Esophagus (tissue), 2 donors: ENCODE measurements at regions not wholly inside any gene's neighbourhood (a gene's known extent, or its start where the extent isn't known, plus 50 kb on each side); places are given as distances from the start of the nearest gene placed in this dataset.

Source experiments
- H3K27ac ChIP-seq, 2 donors: one replicate each; pipeline ENCODE4 v1.5.1; 2013; ENCODE audit warnings: low read depth in 2 of 2, mild to moderate bottlenecking in 2 of 2, inconsistent platforms in 1 of 2, low read length in 1 of 2, moderate library complexity in 1 of 2
- H3K27me3 ChIP-seq, 2 donors: one replicate each; pipeline ENCODE4 v1.6.1; 2013; ENCODE audit warnings: low read length in 2 of 2, control low read depth in 1 of 2, mild to moderate bottlenecking in 1 of 2; ENCODE audit not compliant: insufficient read depth in 2 of 2, control insufficient read depth in 1 of 2
- H3K36me3 ChIP-seq, 2 donors: one replicate each; pipeline ENCODE4 v1.6.1; 2013; ENCODE audit warnings: low read length in 1 of 2; ENCODE audit not compliant: control insufficient read depth in 2 of 2, insufficient read depth in 2 of 2
- H3K4me1 ChIP-seq, 2 donors: one replicate each; pipeline ENCODE4 v1.6.1; 2013; ENCODE audit warnings: low read length in 1 of 2; ENCODE audit not compliant: control insufficient read depth in 2 of 2, insufficient read depth in 2 of 2
- H3K4me3 ChIP-seq, 2 donors: one replicate each; pipeline ENCODE4 v1.5.1; 2013; ENCODE audit warnings: low read length in 2 of 2, mild to moderate bottlenecking in 2 of 2, low read depth in 1 of 2, moderate library complexity in 1 of 2
- H3K9me3 ChIP-seq, 2 donors: one replicate each; pipeline ENCODE4 v1.6.1; 2013; ENCODE audit warnings: mild to moderate bottlenecking in 2 of 2, low read depth in 1 of 2, low read length in 1 of 2, moderate library complexity in 1 of 2; ENCODE audit not compliant: control insufficient read depth in 2 of 2, insufficient read depth in 1 of 2
- WGBS, 2 donors: extraction: QIAGEN DNeasy Blood & Tissue Kit; methylation state at CpG; one replicate each; pipeline ENCODE4 v1.1.7; 2013; 5-methylcytosine and 5-hydroxymethylcytosine counted together
- donor health status: healthy with polysubstance abuse.
- donor health status: Bipolar disorder and iron deficiency.

GRCh38 chr1:73604739-73605138 is 593.2 kb downstream of the LRRIQ3 start:
- H3K4me3 ChIP-seq, result no peak overlapping the region
- H3K4me1 ChIP-seq, result no peaks in the 10 kb centered on the region
- WGBS, 2 donors, result 50 to 56% methylated on average over 2 of the region's 2 CpGs
- peaks cover 0 to 2% of the 10 kb centered on the region in 2 donors for H3K9me3 ChIP-seq
- H3K36me3 ChIP-seq, result no peaks in the 10 kb centered on the region
- H3K27ac ChIP-seq, result no peak overlapping the region
- no peaks in the 10 kb centered on the region for H3K27me3 ChIP-seq

DNA sequence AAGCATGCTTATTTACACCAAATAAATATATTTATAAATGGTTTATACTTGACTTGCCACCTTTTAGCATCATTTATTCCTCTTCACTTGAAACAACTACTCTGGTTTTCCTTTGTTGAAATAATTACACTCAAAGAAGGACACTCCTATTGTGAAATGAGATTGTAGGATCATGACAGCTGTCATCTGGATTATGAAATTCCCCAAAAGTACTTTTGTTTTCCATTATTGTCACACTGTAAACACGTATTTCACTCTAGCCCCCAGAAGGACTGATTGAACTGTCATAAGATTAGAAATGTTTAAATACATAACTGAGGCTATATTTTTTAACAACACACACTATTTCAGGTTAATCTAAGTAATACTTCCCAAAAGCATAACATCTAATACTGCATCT is 593.8 kb downstream of the LRRIQ3 start:
- Histone ChIP-seq H3K9me3 (peaks cover 0 to 2% of the 10 kb centered on the region in 2 donors), H3K27me3 (no peaks in the 10 kb centered on the region), H3K36me3 (no peaks in the 10 kb centered on the region), H3K4me1 (no peaks in the 10 kb centered on the region), H3K4me3 (no peak overlapping the region), H3K27ac (no peak overlapping the region)
- 30 to 45% methylated on average over 1 of the region's 1 CpG for WGBS, 2 donors

DNA sequence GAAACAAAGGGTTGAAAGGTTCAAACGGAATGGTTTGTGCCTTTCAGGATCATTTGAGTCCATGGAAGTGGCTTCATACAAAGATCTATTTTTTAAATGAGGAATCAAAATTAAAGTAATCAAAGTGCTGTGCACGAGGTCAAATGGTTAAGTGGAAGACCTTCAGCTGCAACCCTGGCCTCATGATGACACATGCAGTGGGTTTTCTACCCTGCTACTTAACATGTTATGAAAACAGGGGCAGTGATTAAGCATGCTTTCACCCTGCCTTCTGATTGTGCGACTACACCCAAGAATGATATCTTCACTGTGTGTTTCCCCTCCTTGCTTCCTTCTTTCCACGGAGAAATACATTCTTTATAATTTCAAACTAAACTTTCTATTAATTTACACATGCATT is 604.2 kb downstream of the LRRIQ3 start:
- Histone ChIP-seq H3K4me3 (peak overlapping the region in 1 of 2 donors; percentile 42), H3K27ac (peak overlapping the region; percentile 30 to 37)
- WGBS, 2 donors, result 16 to 27% methylated on average over 4 of the region's 4 CpGs

GRCh38 chr1:73593364-73593763 is 604.6 kb downstream of the LRRIQ3 start:
- peak overlapping the region in 1 of 2 donors; percentile 37 for H3K27ac ChIP-seq

More for the DNA sequence above, 604.2 kb downstream of the LRRIQ3 start:
- H3K36me3 ChIP-seq, result no peaks in the 10 kb centered on the region
- H3K27me3 ChIP-seq, result no peaks in the 10 kb centered on the region
- H3K9me3 ChIP-seq, result no peaks in the 10 kb centered on the region
- no peaks in the 10 kb centered on the region for H3K4me1 ChIP-seq

DNA sequence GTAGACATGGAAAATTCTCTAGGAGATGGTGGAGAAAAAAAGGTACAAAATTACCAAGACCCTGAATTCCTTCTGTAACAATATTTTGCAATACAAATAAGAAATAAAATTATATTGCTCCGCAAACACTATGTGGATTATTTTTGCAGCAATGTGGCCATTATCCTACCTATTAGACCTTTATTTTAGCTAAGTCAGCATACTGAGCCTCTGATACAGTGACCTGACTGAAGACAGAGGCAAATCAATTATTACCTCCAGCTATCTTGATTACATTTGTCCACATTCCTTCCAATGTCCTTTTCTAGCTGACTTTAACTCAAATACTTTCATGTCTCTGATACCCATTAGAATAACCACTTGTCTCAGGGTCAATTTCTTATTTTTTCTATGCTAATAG is 610.9 kb downstream of the LRRIQ3 start:
- H3K27ac ChIP-seq, result no peak overlapping the region
- no peak overlapping the region for H3K4me3 ChIP-seq
- H3K4me1 ChIP-seq, result no peaks in the 10 kb centered on the region
- no peaks in the 10 kb centered on the region for H3K27me3 ChIP-seq
- 98 to 100% methylated on average over 1 of the region's 1 CpG for WGBS, 2 donors
- H3K36me3 ChIP-seq, result no peaks in the 10 kb centered on the region
- no peaks in the 10 kb centered on the region for H3K9me3 ChIP-seq

More at GRCh38 chr1:73593364-73593763, 604.6 kb downstream of the LRRIQ3 start:
- Histone ChIP-seq H3K27me3 (no peaks in the 10 kb centered on the region), H3K36me3 (no peaks in the 10 kb centered on the region), H3K4me3 (peak overlapping the region in 1 of 2 donors; percentile 42), H3K4me1 (no peaks in the 10 kb centered on the region), H3K9me3 (no peaks in the 10 kb centered on the region)
- 7 to 9% methylated on average over 3 of the region's 3 CpGs for WGBS, 2 donors

DNA sequence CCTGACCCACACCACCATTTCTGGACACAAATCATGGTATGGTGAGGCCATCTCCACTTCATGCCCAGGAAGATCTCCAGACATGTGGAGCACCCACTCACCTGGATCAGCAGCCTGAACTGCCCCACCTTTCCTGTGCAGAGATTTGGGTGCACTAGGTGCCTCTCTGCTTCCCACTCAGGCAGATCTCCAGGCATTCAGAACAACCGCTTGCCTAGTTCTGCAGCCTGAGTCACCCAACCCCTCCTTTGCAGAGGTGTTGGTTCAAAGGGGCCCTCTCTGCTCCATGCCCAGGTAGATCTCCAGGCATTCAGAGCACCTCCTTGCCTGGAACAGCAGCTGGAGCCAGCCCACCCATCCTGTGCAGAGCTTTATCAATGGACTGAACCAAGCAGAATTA is 620.8 kb downstream of the LRRIQ3 start:
- peaks cover 3 to 7% of the 10 kb centered on the region in 2 donors for H3K9me3 ChIP-seq
- WGBS, 2 donors, result 76 to 83% methylated on average over 1 of the region's 1 CpG

GRCh38 chr1:73576083-73576482 is 621.9 kb downstream of the LRRIQ3 start:
- whole genome bisulfite sequencing, 2 donors, result 49 to 60% methylated on average over 2 of the region's 2 CpGs
- peaks cover 3 to 7% of the 10 kb centered on the region in 2 donors for H3K9me3 ChIP-seq
- H3K27me3 ChIP-seq, result no peaks in the 10 kb centered on the region
- H3K27ac ChIP-seq, result no peak overlapping the region
- H3K36me3 ChIP-seq, result no peaks in the 10 kb centered on the region
- no peak overlapping the region for H3K4me3 ChIP-seq
- H3K4me1 ChIP-seq, result no peaks in the 10 kb centered on the region

More for the DNA sequence above, 620.8 kb downstream of the LRRIQ3 start:
- H3K36me3 ChIP-seq, result no peaks in the 10 kb centered on the region
- no peak overlapping the region for H3K27ac ChIP-seq
- no peaks in the 10 kb centered on the region for H3K27me3 ChIP-seq
- H3K4me3 ChIP-seq, result no peak overlapping the region
- no peaks in the 10 kb centered on the region for H3K4me1 ChIP-seq

DNA sequence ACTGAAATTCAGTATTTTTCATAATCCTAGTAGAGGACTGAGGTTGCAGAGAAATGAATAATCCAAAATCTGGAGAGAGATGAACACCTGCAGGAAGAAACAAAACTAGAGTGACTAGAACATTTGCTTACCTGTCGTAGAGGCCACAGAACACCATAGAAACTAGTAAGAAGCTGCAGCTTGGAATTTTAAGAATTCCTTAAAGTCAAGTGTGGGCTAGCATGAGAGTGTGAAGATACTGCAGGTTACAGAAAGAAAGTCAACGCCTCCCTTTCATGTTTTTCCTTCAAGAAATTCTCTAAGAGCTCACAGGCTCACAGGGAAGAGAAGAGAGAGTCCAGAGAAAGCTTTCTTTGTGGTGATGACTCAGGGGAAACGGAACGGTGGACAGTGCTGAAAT is 633.7 kb downstream of the LRRIQ3 start:
- Histone ChIP-seq H3K36me3 (no peaks in the 10 kb centered on the region), H3K9me3 (no peaks in the 10 kb centered on the region), H3K4me1 (no peaks in the 10 kb centered on the region), H3K4me3 (no peak overlapping the region), H3K27me3 (no peaks in the 10 kb centered on the region), H3K27ac (no peak overlapping the region)
- WGBS, 2 donors, result 40 to 52% methylated on average over 4 of the region's 4 CpGs

GRCh38 chr1:73556270-73556669 is 641.7 kb downstream of the LRRIQ3 start:
- Histone ChIP-seq H3K9me3 (peaks cover 2 to 3% of the 10 kb centered on the region in 2 donors), H3K4me3 (no peak overlapping the region), H3K27ac (no peak overlapping the region), H3K36me3 (no peaks in the 10 kb centered on the region), H3K4me1 (no peaks in the 10 kb centered on the region), H3K27me3 (no peaks in the 10 kb centered on the region)

DNA sequence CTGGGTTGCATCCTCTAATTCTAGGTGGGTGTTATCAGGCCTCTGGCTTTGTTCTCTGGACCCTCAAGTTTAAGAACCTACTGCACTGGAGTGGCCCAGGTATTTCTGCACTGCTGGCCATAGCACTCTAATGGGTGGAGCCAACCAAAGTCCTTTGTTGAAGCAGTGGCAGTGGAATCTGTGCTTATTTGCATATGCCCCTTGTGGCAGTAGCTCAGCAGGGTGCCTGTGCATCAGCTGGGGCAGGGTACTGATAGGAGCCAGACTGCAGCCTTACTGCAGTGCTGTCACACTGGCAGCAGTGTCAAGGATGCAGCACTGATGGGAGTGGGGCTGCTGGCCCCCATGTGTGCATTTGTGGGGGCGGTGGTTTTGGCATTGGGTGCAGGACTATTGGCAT is 660.6 kb downstream of the LRRIQ3 start:
- no peak overlapping the region for H3K4me3 ChIP-seq
- H3K27me3 ChIP-seq, result no peaks in the 10 kb centered on the region
- no peak overlapping the region for H3K27ac ChIP-seq
- no peaks in the 10 kb centered on the region for H3K9me3 ChIP-seq
- no peaks in the 10 kb centered on the region for H3K4me1 ChIP-seq
- H3K36me3 ChIP-seq, result no peaks in the 10 kb centered on the region
- WGBS, 2 donors, result 95 to 98% methylated on average over 1 of the region's 1 CpG
